ENCODE measurements at regions not wholly inside any gene's neighbourhood (a gene's known extent, or its start where the extent isn't known, plus 50 kb on each side); places are given as distances from the start of the nearest gene placed in this dataset.

DNA sequence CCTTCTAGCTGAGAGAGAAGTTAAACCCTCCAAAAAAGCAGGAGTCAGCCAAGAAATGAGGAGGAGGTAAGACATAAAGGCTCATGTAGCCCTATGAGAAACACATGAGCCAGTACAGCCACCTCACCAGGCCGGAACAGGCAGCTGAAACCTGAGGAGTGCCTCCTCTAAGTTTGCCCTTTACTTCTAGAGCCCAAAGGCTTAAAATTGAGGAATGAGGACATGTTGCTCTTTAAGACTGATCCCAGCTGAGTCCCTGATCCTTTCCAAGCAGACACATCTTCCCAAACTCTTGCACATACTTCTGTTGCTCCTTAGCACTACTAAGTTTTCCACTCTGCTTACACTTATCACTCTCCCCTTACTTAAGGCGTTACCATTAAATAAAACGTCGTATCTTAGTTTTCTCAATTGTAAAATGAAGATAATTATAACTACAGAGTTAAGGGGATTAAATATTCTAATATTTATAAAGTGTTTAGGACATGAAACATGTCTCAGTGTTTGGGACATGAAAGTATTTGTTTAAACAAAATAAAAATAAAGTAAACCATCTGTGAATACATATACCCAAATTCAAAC, 124.0 kb downstream of the OGFRL1 start:
- no peaks in the 10 kb centered on the region for H3F3A ChIP-seq (ENCODE audit: insufficient read depth, low read length)
- no peak overlapping the region for H2AFZ ChIP-seq (ENCODE audit: low read length)
- no peak overlapping the region for H3K4me2 ChIP-seq (ENCODE audit: low read depth, low read length)
- no peaks in the 10 kb centered on the region for H4K20me1 ChIP-seq (ENCODE audit: insufficient read depth, low read length)
- H3K36me3 ChIP-seq (replicated peaks; ENCODE audit: insufficient read depth, low read length), result no peaks in the 10 kb centered on the region
- no peaks in the 10 kb centered on the region for H3K27me3 ChIP-seq (replicated peaks; ENCODE audit: insufficient read depth, low read length)
- no peaks in the 10 kb centered on the region for H3K79me2 ChIP-seq (ENCODE audit: low read length)
- H3K27ac ChIP-seq (ENCODE audit: low read length), result no peak overlapping the region
- no peak for TF ChIP-seq EZH2phosphoT487 (IDR thresholded peaks at IDR 0.05; ENCODE audit: low read length)
- H3K9ac ChIP-seq (ENCODE audit: low read length), result no peak overlapping the region
- H3K4me3 ChIP-seq (ENCODE audit: low read length), result no peak overlapping the region
- H3K4me1 ChIP-seq (ENCODE audit: low read length), result no peaks in the 10 kb centered on the region; the same call in none of the 2 replicates
- H3K9me3 ChIP-seq (replicated peaks; ENCODE audit: insufficient read depth, low read length), result no peaks in the 10 kb centered on the region
- H3K9me2 ChIP-seq (replicated peaks; ENCODE audit: insufficient read depth, low read length), result no peaks in the 10 kb centered on the region
- no peak for DNase-seq

DNA sequence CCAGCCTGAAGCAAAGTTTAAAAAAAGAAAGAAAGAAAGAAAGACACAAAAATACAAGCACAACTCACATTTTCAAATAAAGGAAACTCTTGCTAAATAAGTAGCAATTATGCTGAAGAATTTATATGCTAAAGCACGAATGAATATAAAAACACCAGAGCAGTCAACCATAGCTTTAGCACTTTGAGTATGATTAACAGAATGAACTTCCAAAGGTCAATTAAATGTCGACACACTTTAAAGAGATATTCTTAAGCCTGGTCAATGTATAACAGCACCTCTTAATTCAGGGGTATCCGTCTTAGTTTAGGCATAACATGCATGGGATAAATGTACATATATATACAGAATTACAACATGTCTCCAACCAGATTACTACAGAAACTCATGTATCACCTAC, 125.9 kb downstream of the OGFRL1 start:
- no peak overlapping the region for H3K4me3 ChIP-seq (ENCODE audit: low read length)
- H3K9me3 ChIP-seq (replicated peaks; ENCODE audit: insufficient read depth, low read length), result no peaks in the 10 kb centered on the region
- no peak overlapping the region for H2AFZ ChIP-seq (ENCODE audit: low read length)
- no peak overlapping the region for H3K9ac ChIP-seq (ENCODE audit: low read length)
- no peaks in the 10 kb centered on the region; the same call in none of the 2 replicates for H3K4me1 ChIP-seq (ENCODE audit: low read length)
- H3K36me3 ChIP-seq (replicated peaks; ENCODE audit: insufficient read depth, low read length), result no peaks in the 10 kb centered on the region
- H3K79me2 ChIP-seq (ENCODE audit: low read length), result no peaks in the 10 kb centered on the region
- TF ChIP-seq CTCF (IDR thresholded peaks at IDR 0.05; ENCODE audit: low read length) (no peak), EZH2 (optimal IDR thresholded peaks at IDR 0.05; ENCODE audit: low read depth, low read length) (no peak), EZH2phosphoT487 (IDR thresholded peaks at IDR 0.05; ENCODE audit: low read length) (no peak)
- no peaks in the 10 kb centered on the region for H3F3A ChIP-seq (ENCODE audit: insufficient read depth, low read length)
- H3K4me2 ChIP-seq (ENCODE audit: low read depth, low read length), result no peak overlapping the region
- H3K27ac ChIP-seq (ENCODE audit: low read length), result no peak overlapping the region
- H3K27me3 ChIP-seq (replicated peaks; ENCODE audit: insufficient read depth, low read length), result no peaks in the 10 kb centered on the region
- H4K20me1 ChIP-seq (ENCODE audit: insufficient read depth, low read length), result no peaks in the 10 kb centered on the region
- DNase-seq, result no peak
- no peaks in the 10 kb centered on the region for H3K9me2 ChIP-seq (replicated peaks; ENCODE audit: insufficient read depth, low read length)

GRCh38 chr6:71419217-71420094, 130.8 kb downstream of the OGFRL1 start:
- Histone ChIP-seq H3K9ac (ENCODE audit: low read length) (no peak overlapping the region), H2AFZ (ENCODE audit: low read length) (peak overlapping the region; percentile 64), H3K27ac (ENCODE audit: low read length) (no peak overlapping the region), H3K9me2 (replicated peaks; ENCODE audit: insufficient read depth, low read length) (no peaks in the 10 kb centered on the region), H3K79me2 (ENCODE audit: low read length) (no peaks in the 10 kb centered on the region), H3K9me3 (replicated peaks; ENCODE audit: insufficient read depth, low read length) (no peaks in the 10 kb centered on the region), H3K36me3 (replicated peaks; ENCODE audit: insufficient read depth, low read length) (no peaks in the 10 kb centered on the region), H3K4me2 (ENCODE audit: low read depth, low read length) (peak overlapping the region; percentile 49), H4K20me1 (ENCODE audit: insufficient read depth, low read length) (no peaks in the 10 kb centered on the region), H3K4me1 (ENCODE audit: low read length) (no peaks in the 10 kb centered on the region; the same call in 1 of the 2 replicates), H3K27me3 (replicated peaks; ENCODE audit: insufficient read depth, low read length) (no peaks in the 10 kb centered on the region), H3K4me3 (ENCODE audit: low read length) (peak overlapping the region; percentile 72), H3F3A (ENCODE audit: insufficient read depth, low read length) (no peaks in the 10 kb centered on the region)
- no peak for TF ChIP-seq CTCF (IDR thresholded peaks at IDR 0.05; ENCODE audit: low read length)
- TF ChIP-seq EZH2 (optimal IDR thresholded peaks at IDR 0.05; ENCODE audit: low read depth, low read length), result no peak
- TF ChIP-seq EZH2phosphoT487 (IDR thresholded peaks at IDR 0.05; ENCODE audit: low read length), result no peak
- no peak for DNase-seq

Data from MM.1S (cell line).